OCI-LY7 (cell line): ENCODE measurements at regions not wholly inside any gene's neighbourhood (a gene's known extent, or its start where the extent isn't known, plus 50 kb on each side); places are given as distances from the start of the nearest gene placed in this dataset.
"Not testable (repeated sequence)": the region's sequence is repeated elsewhere in the genome, so short reads cannot be mapped to it uniquely, and the experiment has no call there.

Source experiments
- BruUV-seq: library from RNA; stranded (reverse); fragments of 400-500 nt; replicated peaks from 2 replicates; lab custom pipeline; 2021; lab: Mats Ljungman, UMichigan
- CTCF ChIA-PET: fragments of 300-600 bp; sonication (Branson Sonifier 250); formaldehyde crosslinking; loops from one replicate; lab custom pipeline; 2022; ENCODE audit warnings: antibody characterized with exemption; ENCODE audit not compliant: unreplicated experiment; lab: Charles Lee
- POLR2A ChIA-PET: fragments of 300-600 bp; sonication (Branson Sonifier 250); formaldehyde crosslinking; loops from one replicate; lab custom pipeline; 2022; ENCODE audit warnings: antibody characterized with exemption; lab: Charles Lee
- DNase-seq: peaks from one replicate; pipeline ENCODE4 v3.0.0-alpha.2; 2015; ENCODE audit warnings: low spot score
- H2AFZ ChIP-seq: fragments of 200-600 bp; sonication (generic), shearing (Covaris generic); 2 replicates; pipeline ENCODE4 v1.6.1; 2014; ENCODE audit warnings: mild to moderate bottlenecking, antibody characterized with exemption, low read length, moderate library complexity
- H3K27ac ChIP-seq: fragments of 200-600 bp; sonication (generic); 2 replicates; pipeline ENCODE4 v1.5.1; 2014; ENCODE audit warnings: mixed run types, low read depth, mild to moderate bottlenecking, moderate library complexity, low read length, inconsistent platforms; ENCODE audit not compliant: poor library complexity, severe bottlenecking
- H3K36me3 ChIP-seq: fragments of 200-600 bp; sonication (generic); 2 replicates; pipeline ENCODE4 v1.6.1; 2014; ENCODE audit warnings: mild to moderate bottlenecking, antibody characterized with exemption, low read length, moderate library complexity, mixed read lengths; ENCODE audit not compliant: insufficient read depth
- H3K4me1 ChIP-seq: fragments of 200-600 bp; sonication (generic); 2 replicates; pipeline ENCODE4 v1.5.1; 2014; ENCODE audit warnings: mild to moderate bottlenecking, low read length; ENCODE audit not compliant: insufficient read depth, poor library complexity, severe bottlenecking
- H3K4me2 ChIP-seq: fragments of 200-600 bp; sonication (generic); 2 replicates; pipeline ENCODE4 v1.6.1; 2014; ENCODE audit warnings: mild to moderate bottlenecking, low read length
- H3K4me3 ChIP-seq: fragments of 200-600 bp; sonication (generic); 2 replicates; pipeline ENCODE4 v1.5.1; 2014; ENCODE audit warnings: mild to moderate bottlenecking, low read depth, low read length; ENCODE audit not compliant: poor library complexity, severe bottlenecking
- H3K79me2 ChIP-seq: fragments of 200-600 bp; sonication (generic); 2 replicates; pipeline ENCODE4 v1.6.1; 2016; ENCODE audit warnings: low read depth, mild to moderate bottlenecking, low read length, moderate library complexity, mixed read lengths; ENCODE audit not compliant: insufficient read depth
- H3K9me2 ChIP-seq: fragments of 200-600 bp; sonication (generic); 2 replicates; pipeline ENCODE4 v1.6.1; 2016; ENCODE audit warnings: mild to moderate bottlenecking, low read length, mixed read lengths; ENCODE audit not compliant: insufficient read depth
- H3K9me3 ChIP-seq: fragments of 200-600 bp; sonication (generic); 2 replicates; pipeline ENCODE4 v1.6.1; 2014; ENCODE audit warnings: mild to moderate bottlenecking, mixed run types, low read length, mixed read lengths
- H4K20me1 ChIP-seq: fragments of 200-600 bp; sonication (generic); 2 replicates; pipeline ENCODE4 v1.6.1; 2014; ENCODE audit warnings: mild to moderate bottlenecking, antibody characterized with exemption, low read length, moderate library complexity, mixed read lengths; ENCODE audit not compliant: insufficient read depth
- EZH2phosphoT487 ChIP-seq: fragments of 200-600 bp; sonication (generic); IDR thresholded peaks from 2 replicates; pipeline ENCODE4 v1.6.1; 2018; ENCODE audit warnings: low read depth, borderline replicate concordance, mild to moderate bottlenecking, mixed run types, antibody characterized with exemption, low read length, moderate library complexity, mixed read lengths
- intact Hi-C: fragments of 100-400 bp; cut with micrococcal nuclease; formaldehyde crosslinking; loops from one replicate; pipeline ENCODE4 v1.10.0; 2022; ENCODE audit not compliant: unreplicated experiment
- TF ChIP-seq, protein P1 (sequence below): fragments of 200-600 bp; sonication (generic); conservative IDR thresholded peaks from 2 replicates; pipeline ENCODE4 v1.5.1; 2014; ENCODE audit warnings: mild to moderate bottlenecking, antibody characterized with exemption, low read length, moderate library complexity, mixed read lengths

DNA sequence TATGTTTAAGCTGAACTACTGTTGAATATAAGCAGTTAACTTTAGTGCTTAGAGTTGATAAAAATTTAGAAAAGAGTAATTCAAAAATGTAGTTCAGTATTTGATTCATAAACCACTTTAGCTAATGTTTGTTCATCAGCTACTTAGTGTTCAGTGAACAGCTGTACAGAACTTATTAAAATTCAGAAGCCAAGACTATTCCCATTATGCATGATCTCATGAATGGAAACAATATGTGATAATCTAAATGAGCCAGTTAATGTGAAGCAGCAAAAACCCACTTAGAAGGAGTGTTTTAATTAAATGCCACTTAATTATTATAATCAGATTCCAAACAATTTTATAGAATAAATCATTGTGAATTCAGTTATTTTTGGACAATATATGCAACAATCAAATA lies 92.9 kb upstream of the NEGR1 start:
- Histone ChIP-seq H4K20me1 (no peaks in the 10 kb centered on the region), H3K4me2 (no peak overlapping the region), H2AFZ (no peak overlapping the region), H3K9me2 (no peaks in the 10 kb centered on the region), H3K4me3 (no peak overlapping the region), H3K4me1 (no peaks in the 10 kb centered on the region), H3K9me3 (no peaks in the 10 kb centered on the region), H3K27ac (no peak overlapping the region), H3K36me3 (no peaks in the 10 kb centered on the region), H3K79me2 (no peaks in the 10 kb centered on the region)
- no TSS peak for BruUV-seq
- ChIA-PET CTCF (no interaction called here), POLR2A (no interaction called here)
- DNase-seq, result no peak
- TF ChIP-seq, protein P1, sequence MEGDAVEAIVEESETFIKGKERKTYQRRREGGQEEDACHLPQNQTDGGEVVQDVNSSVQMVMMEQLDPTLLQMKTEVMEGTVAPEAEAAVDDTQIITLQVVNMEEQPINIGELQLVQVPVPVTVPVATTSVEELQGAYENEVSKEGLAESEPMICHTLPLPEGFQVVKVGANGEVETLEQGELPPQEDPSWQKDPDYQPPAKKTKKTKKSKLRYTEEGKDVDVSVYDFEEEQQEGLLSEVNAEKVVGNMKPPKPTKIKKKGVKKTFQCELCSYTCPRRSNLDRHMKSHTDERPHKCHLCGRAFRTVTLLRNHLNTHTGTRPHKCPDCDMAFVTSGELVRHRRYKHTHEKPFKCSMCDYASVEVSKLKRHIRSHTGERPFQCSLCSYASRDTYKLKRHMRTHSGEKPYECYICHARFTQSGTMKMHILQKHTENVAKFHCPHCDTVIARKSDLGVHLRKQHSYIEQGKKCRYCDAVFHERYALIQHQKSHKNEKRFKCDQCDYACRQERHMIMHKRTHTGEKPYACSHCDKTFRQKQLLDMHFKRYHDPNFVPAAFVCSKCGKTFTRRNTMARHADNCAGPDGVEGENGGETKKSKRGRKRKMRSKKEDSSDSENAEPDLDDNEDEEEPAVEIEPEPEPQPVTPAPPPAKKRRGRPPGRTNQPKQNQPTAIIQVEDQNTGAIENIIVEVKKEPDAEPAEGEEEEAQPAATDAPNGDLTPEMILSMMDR, result no peak
- TF ChIP-seq EZH2phosphoT487, result no peak
- intact Hi-C loops, result no loop called here

DNA sequence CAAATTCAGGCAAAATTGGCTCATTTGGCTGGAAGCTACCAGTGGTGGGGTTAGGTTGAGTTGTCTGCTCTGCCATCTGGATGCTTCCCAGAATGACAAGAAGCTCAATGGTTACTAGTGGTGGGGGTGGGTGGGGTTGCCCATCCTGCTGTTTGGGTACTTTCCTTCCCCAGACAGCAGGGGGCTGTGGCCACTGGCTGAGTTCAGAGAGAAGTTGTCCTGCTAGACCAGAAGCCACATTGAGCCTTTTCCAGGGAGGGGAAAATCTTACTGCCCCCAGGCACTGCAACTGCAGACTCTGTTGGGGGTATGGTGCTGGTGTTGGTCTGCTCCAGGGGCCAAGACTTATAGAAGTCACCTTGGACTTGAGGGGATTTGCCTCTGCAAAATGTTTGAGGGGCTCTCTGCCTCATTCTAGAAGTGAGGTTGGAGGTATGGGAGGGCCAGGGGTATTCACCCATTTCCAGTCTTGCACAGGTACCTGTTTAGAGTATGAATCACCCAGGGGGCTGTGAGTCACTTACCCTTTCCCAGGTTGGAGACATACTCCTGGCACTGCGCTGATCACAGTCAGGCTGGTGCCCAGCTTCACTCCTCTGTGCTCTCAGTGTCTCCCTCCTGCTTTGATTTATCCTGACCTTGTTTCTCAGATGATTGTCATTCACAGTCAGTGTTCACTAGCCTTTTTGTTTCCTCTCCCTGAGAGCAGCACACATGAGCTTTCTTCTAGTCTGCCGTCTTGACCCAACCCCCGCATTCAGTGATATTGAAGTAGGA lies 89.1 kb upstream of the NEGR1 start:
- CTCF ChIA-PET, result no interaction called here
- Histone ChIP-seq H3K4me3 (no peak overlapping the region), H3K9me2 (no peaks in the 10 kb centered on the region), H3K79me2 (no peaks in the 10 kb centered on the region), H4K20me1 (no peaks in the 10 kb centered on the region), H3K4me1 (no peaks in the 10 kb centered on the region), H3K36me3 (no peaks in the 10 kb centered on the region), H2AFZ (no peak overlapping the region), H3K9me3 (no peaks in the 10 kb centered on the region), H3K4me2 (no peak overlapping the region), H3K27ac (no peak overlapping the region)
- intact Hi-C loops, result no loop called here
- TF ChIP-seq EZH2phosphoT487, result no peak
- TF ChIP-seq, protein P1, result no peak
- BruUV-seq, result no TSS peak
- DNase-seq, result no peak
- POLR2A ChIA-PET, result interaction anchor here (0.6 kb wide), 1 partner anchor 175 kb away, joined by 4 read pairs; no protein-coding TSS in a partner anchor

DNA sequence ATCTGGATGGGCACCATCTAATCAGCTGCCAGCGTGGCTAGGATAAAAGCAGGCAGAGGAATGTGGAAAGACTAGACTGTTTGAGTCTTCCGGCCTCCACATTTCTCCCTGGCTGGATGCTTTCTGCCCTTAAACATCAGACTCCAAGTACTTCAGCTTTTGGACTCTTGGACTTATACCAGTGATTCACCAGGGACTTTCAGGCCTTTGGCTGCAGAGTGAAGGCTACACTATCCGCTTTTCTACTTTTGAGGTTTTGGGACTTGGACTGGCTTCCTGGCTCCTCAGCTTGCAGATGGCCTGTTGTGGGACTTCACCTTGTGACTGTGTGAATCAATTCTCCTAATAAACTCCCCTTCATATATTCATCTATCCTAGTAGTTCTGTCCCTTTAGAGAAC lies 88.5 kb upstream of the NEGR1 start:
- BruUV-seq, H3K9me3 ChIP-seq, DNase-seq, H2AFZ ChIP-seq, intact Hi-C loops, H3K4me3 ChIP-seq, H3K79me2 ChIP-seq, H3K9me2 ChIP-seq, CTCF ChIA-PET, H4K20me1 ChIP-seq, H3K36me3 ChIP-seq, H3K4me1 ChIP-seq, H3K27ac ChIP-seq, H3K4me2 ChIP-seq: not testable (repeated sequence)
- POLR2A ChIA-PET, result interaction anchor here (0.6 kb wide), 1 partner anchor 176 kb away, joined by 4 read pairs; no protein-coding TSS in a partner anchor
